Left renal pelvis (tissue), 4 donors: ENCODE measurements at regions not wholly inside any gene's neighbourhood (a gene's known extent, or its start where the extent isn't known, plus 50 kb on each side); places are given as distances from the start of the nearest gene placed in this dataset.

ENCODE experiments used
- DNase-seq, 4 donors: peaks; one replicate each; pipeline ENCODE4 v3.0.0-alpha.2; 2013; ENCODE audit warnings: low read depth in 4 of 4, low spot score in 3 of 4

DNA sequence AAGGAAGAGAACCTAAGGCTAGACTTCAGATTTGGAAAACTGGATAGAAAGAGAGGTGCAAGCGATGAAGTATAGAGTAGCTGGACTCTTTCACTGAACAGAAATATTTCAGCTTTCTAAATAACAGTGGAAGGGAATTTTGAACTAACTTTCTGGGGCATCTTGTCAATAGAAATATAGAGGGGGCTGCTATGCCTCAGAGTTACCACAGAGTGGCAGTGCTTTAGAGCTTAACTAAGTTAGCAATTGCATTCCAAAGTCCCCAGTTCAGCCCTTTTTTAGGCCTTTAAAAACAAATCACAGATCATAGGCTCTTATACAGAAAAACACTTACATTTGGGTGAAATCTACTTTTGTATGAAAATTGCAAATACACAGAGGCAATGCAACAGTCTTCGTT is 154.2 kb upstream of the CDH8 start:
- DNase-seq: peak in 2 of 4 donors; percentile 2 to 3

DNA sequence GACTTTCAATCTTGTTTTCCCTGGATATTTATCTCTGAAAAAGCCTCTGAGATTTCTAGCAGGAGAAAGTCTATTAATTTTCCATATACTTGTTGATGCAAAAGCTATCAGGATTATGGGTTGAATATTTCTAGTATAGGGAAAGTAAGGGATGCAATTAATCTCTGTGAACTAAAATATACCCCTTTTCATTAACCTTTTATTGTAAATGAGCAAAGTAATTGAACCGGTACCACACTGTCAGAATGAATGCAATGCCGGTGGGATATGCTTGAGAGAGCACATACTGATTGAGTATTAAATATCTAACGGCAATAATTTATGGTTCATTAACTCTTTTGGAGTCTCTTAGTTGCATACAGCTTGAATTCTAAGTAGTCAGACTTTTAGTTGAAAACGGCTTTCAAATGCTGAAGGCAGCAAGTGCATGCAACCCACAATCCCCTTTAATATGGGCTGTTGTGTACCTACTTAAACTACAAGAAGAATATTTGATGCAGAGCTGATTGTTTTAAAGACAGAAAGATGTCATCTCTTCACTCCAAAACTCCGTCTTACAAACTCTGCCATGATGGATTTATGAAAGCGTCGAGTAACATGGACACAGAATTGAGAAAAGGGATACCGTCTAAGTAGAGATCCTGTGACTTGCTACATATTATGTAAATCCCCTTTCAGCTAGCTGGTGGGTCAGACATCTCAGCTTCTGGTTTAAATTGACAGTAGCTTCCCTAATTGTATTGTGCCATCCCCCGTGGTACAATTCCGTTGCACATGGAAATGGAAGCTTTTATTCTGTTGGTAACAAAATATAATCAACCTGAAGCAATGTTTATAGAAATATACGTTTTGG is 141.3 kb upstream of the CDH8 start:
- no peak for DNase-seq

DNA sequence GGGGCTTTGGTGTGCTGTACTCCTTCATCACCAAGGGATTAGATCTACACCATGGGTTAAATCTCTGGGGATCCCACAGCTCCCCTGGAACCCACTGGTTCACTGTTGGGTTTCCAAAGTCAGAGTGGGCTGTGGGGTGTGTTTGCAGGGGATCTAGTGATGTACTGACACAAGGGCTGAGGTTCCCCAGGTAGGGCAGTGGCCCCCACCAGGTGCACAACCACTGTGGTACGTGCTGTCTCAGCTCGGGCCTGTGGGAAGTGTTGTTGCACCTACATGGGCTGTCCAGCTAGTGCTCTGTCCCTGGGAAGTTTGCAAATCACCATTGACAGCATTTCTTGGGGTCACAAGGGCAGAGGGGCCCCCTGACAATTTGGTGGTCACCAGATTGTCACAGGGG is 134.4 kb upstream of the CDH8 start:
- no peak for DNase-seq

DNA sequence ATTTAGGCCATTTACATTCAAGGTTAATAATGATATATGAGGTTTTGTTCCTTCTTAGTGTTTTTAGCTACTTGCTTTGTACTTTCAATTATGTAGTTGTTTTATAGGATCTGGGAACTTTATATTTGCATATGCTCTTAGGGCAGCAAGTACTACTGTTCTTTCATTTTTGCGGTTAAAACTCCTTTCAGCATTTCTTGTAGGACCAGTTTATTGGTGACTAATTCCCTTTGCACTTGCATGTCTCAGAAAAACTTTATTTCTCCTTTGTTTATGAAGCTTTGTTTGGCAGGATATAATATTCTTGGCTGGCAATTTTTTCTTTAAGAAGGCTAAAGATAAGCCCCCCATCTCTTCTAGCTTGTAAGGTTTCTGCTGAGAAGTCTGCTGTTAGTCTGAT is 131.3 kb upstream of the CDH8 start:
- no peak for DNase-seq

DNA sequence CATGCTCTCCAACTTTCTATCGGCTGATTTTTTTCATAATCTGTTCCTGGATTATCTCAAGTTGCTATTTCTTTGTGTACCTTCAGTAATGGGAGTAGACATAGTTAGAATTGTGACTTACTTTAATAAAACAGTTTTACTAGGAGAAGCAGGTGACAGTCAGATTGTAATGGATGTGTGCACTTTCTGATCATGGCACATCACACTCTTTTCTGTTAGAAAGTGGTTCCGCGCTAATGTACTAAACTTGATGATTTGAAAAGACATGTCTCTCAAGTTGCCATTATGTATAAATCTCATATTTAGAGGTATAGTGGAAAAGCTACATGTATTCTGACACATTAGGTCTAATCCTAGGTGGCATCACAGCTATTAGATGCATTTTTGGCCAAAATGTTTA is 121.3 kb upstream of the CDH8 start:
- DNase-seq: no peak

DNA sequence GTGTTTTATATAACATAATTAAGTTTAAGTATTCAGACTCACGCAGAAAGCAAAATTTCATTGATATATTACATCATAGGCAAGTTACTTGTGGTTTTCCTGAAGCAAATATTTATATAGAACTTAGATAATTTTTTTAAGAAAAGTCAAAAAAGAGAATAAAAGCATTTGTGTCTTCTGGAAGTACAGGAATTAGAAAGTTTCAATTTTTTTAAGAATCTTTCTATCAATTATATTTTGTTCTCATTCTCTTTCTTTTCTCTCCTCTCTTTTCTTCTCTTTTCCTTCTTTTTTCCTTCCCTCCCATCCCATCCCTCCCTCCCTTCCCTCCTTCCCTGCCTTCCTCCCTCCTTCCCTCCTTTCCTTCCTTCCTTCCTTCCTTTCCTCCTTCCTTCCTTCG is 120.7 kb upstream of the CDH8 start:
- no peak for DNase-seq

DNA sequence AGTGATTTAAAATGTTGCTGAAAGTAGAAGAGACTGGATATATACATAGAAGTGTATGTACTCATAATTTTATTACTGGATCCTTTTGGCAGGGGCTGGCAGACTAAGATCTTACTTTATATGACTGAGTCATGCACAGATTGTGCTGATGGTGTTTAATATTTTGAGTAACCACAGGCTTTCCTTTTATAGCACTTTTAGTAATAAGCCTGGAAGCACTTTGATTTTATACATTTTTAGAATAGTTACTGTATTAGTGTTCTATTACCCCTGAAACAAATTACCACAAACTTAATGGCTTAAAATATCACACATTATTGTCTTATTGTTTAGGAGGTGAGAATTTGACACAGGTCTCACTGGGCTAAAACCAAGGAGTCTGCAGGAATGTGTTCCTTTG is 113.4 kb upstream of the CDH8 start:
- no peak for DNase-seq

DNA sequence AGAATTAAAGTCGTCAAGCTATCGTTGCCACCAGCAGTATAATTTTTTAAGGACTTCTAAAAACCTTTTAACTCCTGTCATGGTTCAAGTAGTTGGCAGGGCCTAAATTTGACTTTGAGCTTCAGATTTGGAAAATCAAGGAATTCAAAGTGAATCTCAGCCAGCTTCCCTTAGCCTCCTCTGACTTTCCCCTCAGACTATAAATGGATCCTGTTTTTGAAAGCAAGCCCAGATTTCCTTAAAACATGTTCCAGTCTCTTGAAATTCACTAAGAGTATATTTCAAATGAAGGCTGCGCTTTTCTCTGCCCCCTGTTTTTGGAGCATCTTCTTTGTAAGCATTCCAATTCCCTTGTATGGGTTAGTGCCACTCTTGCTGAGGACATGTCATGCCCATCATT is 101.8 kb upstream of the CDH8 start:
- no peak for DNase-seq

DNA sequence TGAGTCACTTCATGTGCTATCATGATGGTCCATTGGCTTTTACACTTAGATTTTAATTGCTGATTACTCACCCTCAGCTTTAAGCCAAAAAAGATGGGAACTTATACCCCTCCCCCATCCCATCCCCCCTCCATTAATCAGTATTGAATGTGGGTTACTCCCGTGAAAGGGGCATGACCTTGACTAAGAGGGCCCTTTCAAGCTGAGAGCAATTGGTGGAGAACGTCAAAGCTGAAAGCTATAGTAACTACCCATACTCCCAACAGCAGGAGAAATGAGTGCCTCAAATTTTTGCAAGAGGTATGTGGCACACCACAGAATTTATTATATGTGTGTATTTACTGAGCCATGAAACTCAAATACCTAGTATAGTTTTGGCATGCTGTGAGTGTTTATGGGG is 99.7 kb upstream of the CDH8 start:
- DNase-seq: peak in 1 of 4 donors; percentile 12

DNA sequence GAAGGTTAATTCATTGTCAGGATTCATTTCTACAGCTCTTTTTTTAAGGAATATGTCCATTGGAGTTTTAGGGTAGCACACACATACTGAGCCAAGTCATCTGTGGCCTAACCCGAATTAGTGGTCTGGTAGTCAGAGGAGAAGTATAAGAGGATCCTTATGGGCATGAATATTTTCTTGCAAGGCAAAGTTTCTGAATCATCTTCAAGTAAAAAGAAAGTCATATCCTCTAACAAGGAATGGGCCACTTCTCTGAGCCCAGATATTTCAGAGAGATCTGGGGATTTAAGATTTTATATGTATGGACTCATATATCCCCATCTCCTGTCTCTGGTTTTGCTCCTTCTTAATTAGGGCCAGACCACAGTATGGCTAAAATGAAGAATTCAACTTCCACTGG is 99.2 kb upstream of the CDH8 start:
- DNase-seq: no peak

DNA sequence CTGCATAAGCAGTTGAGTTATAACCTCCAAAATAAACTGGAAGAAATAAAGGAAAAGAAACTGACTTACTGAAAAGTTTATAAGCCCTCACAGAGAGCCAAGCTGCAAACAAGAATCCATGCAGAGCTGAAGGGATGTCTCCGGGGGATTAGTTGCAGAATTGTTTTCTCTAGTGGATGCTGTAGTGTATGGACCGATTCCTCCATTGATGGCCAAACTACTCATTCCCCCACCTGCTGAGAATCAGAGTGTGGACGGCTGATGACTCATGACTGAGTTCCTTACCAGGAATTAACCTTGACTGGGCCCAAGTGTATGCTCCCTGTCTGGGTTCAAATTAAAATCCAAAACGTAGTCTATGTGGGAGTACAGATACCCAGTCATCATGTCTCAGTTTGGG is 93.9 kb upstream of the CDH8 start:
- no peak for DNase-seq

DNA sequence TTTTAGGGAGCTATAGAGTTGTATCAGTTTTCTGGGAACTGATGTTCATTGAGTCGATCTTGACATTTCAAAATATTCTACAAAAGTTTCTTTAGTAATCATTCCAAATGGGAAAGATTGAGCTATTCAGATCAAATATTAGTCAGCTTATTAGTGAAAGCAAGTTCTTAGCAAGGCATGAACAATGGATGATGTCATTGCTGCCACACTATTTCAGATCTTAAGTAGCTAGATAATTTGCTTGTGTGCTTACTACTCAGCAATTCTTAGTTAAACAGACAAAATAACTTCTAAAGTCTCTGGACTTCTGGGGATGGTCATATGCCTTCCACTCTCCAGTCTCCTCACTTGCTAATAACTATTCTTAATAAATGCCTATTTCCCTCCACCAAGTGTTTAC is 69.0 kb upstream of the CDH8 start:
- no peak for DNase-seq

DNA sequence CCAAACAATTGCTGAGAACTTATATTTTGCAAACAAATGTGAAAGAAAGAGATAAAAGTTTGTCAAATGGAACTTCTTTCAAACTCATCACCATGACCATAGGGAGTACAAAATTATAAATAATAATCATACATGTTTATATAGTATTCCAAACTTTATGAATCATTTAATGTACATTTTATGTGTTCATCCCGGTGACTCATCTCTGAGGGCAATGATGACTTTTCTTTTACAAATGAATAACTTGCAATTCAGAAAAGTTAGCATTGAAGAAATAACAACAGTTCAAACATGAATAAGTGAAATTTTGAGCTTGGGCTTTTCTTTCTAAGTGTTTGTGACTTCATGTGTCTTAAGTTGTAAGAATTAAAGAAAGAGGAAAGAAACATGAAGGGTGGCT is 66.3 kb upstream of the CDH8 start:
- DNase-seq: no peak

DNA sequence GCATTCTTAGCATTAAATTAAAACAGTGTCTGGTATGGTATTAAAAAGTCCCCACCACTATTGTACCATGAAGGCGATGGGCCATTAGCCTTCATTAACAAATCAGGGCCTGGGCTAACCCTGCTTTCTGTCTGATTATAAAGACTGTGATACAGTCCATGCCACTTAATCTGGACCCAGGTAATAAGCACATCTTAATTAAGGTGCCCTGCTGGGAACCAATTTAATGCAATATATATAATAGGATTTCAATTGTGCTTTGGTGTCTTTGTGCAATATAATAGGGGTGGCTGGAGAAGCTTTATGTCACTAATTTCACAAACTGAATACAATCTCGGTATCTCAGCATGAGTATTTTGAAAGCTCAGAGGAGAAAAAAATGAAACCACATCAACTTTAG is 64.4 kb upstream of the CDH8 start:
- no peak for DNase-seq

DNA sequence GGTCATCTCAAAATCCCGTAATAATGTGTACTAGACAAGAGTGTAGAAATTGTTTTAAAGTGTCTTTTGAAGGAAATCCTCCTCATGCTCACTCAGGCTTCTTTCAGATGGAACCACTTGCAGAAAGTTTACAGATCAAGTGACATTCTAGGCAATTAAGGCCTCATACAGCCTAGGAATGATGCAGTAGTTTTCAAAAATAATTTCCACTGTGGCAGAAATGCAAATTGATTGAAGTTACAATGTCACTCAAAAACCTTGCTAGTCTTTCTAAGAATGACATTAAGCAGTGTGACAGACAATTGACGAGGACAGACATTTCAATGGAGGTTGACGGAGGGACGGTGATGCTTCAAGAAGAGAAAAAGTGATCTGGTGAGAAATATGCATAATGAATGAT is 53.5 kb upstream of the CDH8 start:
- DNase-seq: no peak

DNA sequence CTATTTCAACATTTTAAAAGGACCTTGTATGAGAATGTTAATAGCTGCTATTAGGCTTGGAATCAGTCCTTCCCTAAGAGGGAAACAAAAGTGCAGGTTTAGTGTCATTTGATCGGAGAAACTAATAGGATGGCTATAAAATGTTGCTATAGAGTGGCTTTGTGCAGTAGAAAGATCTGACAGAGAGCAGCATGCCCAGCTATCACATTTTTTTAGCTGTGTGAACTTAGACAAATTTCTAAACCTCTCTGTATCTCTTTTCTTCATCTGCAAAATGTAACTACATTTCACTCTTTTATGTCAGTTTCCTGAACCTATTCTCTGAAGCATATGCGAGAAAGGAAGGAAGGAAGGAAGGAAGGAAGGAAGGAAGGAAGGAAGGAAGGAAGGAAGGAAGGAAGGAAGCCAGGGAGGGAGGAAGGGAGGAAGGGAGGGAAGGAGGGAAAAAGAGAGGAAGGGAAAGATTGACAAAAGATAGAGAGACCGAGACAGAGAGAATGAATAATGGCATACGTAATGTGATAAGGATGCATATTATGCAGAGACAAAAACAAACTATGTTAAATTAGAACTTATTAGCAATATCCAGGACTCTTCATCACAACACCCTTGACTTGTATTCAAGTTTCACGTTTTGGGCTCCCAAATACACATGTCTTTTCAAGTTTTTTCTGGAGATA is 52.6 kb upstream of the CDH8 start:
- DNase-seq: no peak
